Glutamatergic neuron (in vitro differentiated cells): ENCODE measurements at regions not wholly inside any gene's neighbourhood (a gene's known extent, or its start where the extent isn't known, plus 50 kb on each side); places are given as distances from the start of the nearest gene placed in this dataset.
A peak's percentile ranks its signal among the peaks of the same experiment; 100 is the strongest.

Source experiments
- DNase-seq: peaks from one replicate; pipeline ENCODE4 v3.0.0; 2022
- H3K27ac Mint-ChIP-seq: one replicate; pipeline ENCODE4 v1.8.0; 2020; ENCODE audit warnings: mild to moderate bottlenecking, mixed read lengths, inconsistent platforms; ENCODE audit not compliant: unreplicated experiment
- H3K27me3 Mint-ChIP-seq: one replicate; pipeline ENCODE4 v1.8.0; 2020; ENCODE audit warnings: mild to moderate bottlenecking, moderate library complexity, mixed read lengths, inconsistent platforms; ENCODE audit not compliant: unreplicated experiment
- H3K36me3 Mint-ChIP-seq: one replicate; pipeline ENCODE4 v1.8.0; 2020; ENCODE audit warnings: mild to moderate bottlenecking, mixed read lengths, inconsistent platforms; ENCODE audit not compliant: unreplicated experiment
- H3K4me1 Mint-ChIP-seq: one replicate; pipeline ENCODE4 v1.8.0; 2020; ENCODE audit warnings: mild to moderate bottlenecking, low read depth, mixed read lengths, inconsistent platforms; ENCODE audit not compliant: unreplicated experiment
- H3K4me3 Mint-ChIP-seq: one replicate; pipeline ENCODE4 v1.8.0; 2020; ENCODE audit warnings: mild to moderate bottlenecking, mixed read lengths, inconsistent platforms; ENCODE audit not compliant: unreplicated experiment
- H3K9me3 Mint-ChIP-seq: one replicate; pipeline ENCODE4 v1.8.0; 2020; ENCODE audit warnings: mild to moderate bottlenecking, moderate library complexity, mixed read lengths, inconsistent platforms; ENCODE audit not compliant: unreplicated experiment
- CTCF ChIP-seq: fragments of 200-600 bp; sonication (generic); IDR thresholded peaks from one replicate; pipeline ENCODE4 v1.5.0; 2021; ENCODE audit not compliant: partially characterized antibody, unreplicated experiment

- no peaks in the 10 kb centered on the region for H3K36me3 Mint-ChIP-seq
- peaks cover 48% of the 10 kb centered on the region for H3K4me1 Mint-ChIP-seq
- TF ChIP-seq CTCF, result no peak
- DNase-seq, result no peak
- peak overlapping the region; percentile 98 for H3K27ac Mint-ChIP-seq
- H3K4me3 Mint-ChIP-seq, result peak overlapping the region; percentile 32
- H3K27me3 Mint-ChIP-seq, result peaks cover 7% of the 10 kb centered on the region
- peaks cover 14% of the 10 kb centered on the region for H3K9me3 Mint-ChIP-seq
Observed at GRCh38 chr6:167696296-167696695, 130.4 kb upstream of the AFDN start.

- H3K27ac Mint-ChIP-seq, result peak overlapping the region; percentile 98
- TF ChIP-seq CTCF, result peak; percentile 62
- H3K9me3 Mint-ChIP-seq, result peaks cover 14% of the 10 kb centered on the region
- no peaks in the 10 kb centered on the region for H3K36me3 Mint-ChIP-seq
- peaks cover 7% of the 10 kb centered on the region for H3K27me3 Mint-ChIP-seq
- DNase-seq, result peak; percentile 87
- H3K4me3 Mint-ChIP-seq, result peak overlapping the region; percentile 44
- H3K4me1 Mint-ChIP-seq, result peaks cover 42% of the 10 kb centered on the region
Observed at GRCh38 chr6:167697316-167697715, 129.4 kb upstream of the AFDN start.

- H3K4me1 Mint-ChIP-seq, result peaks cover 44% of the 10 kb centered on the region
- H3K4me3 Mint-ChIP-seq, result no peak overlapping the region
- H3K27me3 Mint-ChIP-seq, result peaks cover 7% of the 10 kb centered on the region
- peak overlapping the region; percentile 98 for H3K27ac Mint-ChIP-seq
- H3K9me3 Mint-ChIP-seq, result peaks cover 14% of the 10 kb centered on the region
- no peak for TF ChIP-seq CTCF
- H3K36me3 Mint-ChIP-seq, result no peaks in the 10 kb centered on the region
- no peak for DNase-seq
Observed at GRCh38 chr6:167698540-167698939, 128.2 kb upstream of the AFDN start.

- peaks cover 7% of the 10 kb centered on the region for H3K27me3 Mint-ChIP-seq
- H3K27ac Mint-ChIP-seq, result peak overlapping the region; percentile 70
- TF ChIP-seq CTCF, result no peak
- H3K36me3 Mint-ChIP-seq, result no peaks in the 10 kb centered on the region
- no peak for DNase-seq
- no peak overlapping the region for H3K4me3 Mint-ChIP-seq
- peaks cover 14% of the 10 kb centered on the region for H3K9me3 Mint-ChIP-seq
- peaks cover 44% of the 10 kb centered on the region for H3K4me1 Mint-ChIP-seq
Observed at GRCh38 chr6:167699141-167699931, 127.4 kb upstream of the AFDN start.

- H3K27me3 Mint-ChIP-seq, result peaks cover 7% of the 10 kb centered on the region
- DNase-seq, result no peak
Observed at GRCh38 chr6:167700199-167700598, 126.5 kb upstream of the AFDN start.

More at GRCh38 chr6:167700199-167700598, 126.5 kb upstream of the AFDN start:
- Mint-ChIP-seq H3K36me3 (no peaks in the 10 kb centered on the region), H3K27ac (no peak overlapping the region), H3K9me3 (peaks cover 18% of the 10 kb centered on the region), H3K4me1 (peaks cover 47% of the 10 kb centered on the region), H3K4me3 (no peak overlapping the region)
- TF ChIP-seq CTCF, result no peak
